Small intestine (tissue), 7 donors: ENCODE measurements at regions not wholly inside any gene's neighbourhood (a gene's known extent, or its start where the extent isn't known, plus 50 kb on each side); places are given as distances from the start of the nearest gene placed in this dataset.

ENCODE experiments used
- DNase-seq, 2 donors: peaks; one replicate each; pipeline versions ENCODE4 v3.0.0 to v3.0.0-alpha.2; 2013
- FAIRE-seq: peaks from 2 replicates; lab custom pipeline; 2012; peaks lifted over from hg19 to GRCh38; lab: Jason Lieb, UNC
- H3K27ac ChIP-seq, 3 donors: one replicate each; pipeline ENCODE4 v1.5.1; 2013; ENCODE audit warnings: low read length in 2 of 3, mild to moderate bottlenecking in 2 of 3, control low read depth in 1 of 3, inconsistent platforms in 1 of 3, low read depth in 1 of 3, moderate library complexity in 1 of 3
- H3K27me3 ChIP-seq, 3 donors: one replicate each; pipeline ENCODE4 v1.6.1; 2013; ENCODE audit warnings: low read length in 3 of 3, inconsistent platforms in 1 of 3; ENCODE audit not compliant: control insufficient read depth in 3 of 3, insufficient read depth in 3 of 3
- H3K36me3 ChIP-seq, 3 donors: one replicate each; pipeline ENCODE4 v1.6.1; 2013; ENCODE audit warnings: low read length in 3 of 3, inconsistent platforms in 1 of 3, low read depth in 1 of 3, mild to moderate bottlenecking in 1 of 3, moderate library complexity in 1 of 3; ENCODE audit not compliant: control insufficient read depth in 3 of 3, insufficient read depth in 2 of 3
- H3K4me1 ChIP-seq, 3 donors: one replicate each; pipeline ENCODE4 v1.6.1; 2013; ENCODE audit warnings: low read length in 2 of 3, inconsistent platforms in 1 of 3, low read depth in 1 of 3, mild to moderate bottlenecking in 1 of 3, moderate library complexity in 1 of 3; ENCODE audit not compliant: control insufficient read depth in 3 of 3, insufficient read depth in 2 of 3
- H3K4me3 ChIP-seq, 3 donors: one replicate each; pipeline ENCODE4 v1.5.1; 2013; ENCODE audit warnings: low read length in 3 of 3, control low read depth in 1 of 3, inconsistent platforms in 1 of 3, low read depth in 1 of 3, mild to moderate bottlenecking in 1 of 3, moderate library complexity in 1 of 3
- H3K9me3 ChIP-seq, 2 donors: one replicate each; pipeline ENCODE4 v1.6.1; 2013; ENCODE audit warnings: low read depth in 1 of 2, low read length in 1 of 2; ENCODE audit not compliant: control insufficient read depth in 2 of 2, insufficient read depth in 1 of 2
- WGBS, 3 donors: extraction: QIAGEN DNeasy Blood & Tissue Kit; methylation state at CpG; one replicate each; pipeline ENCODE4 v1.1.7; 2013; 5-methylcytosine and 5-hydroxymethylcytosine counted together
- donor health status: healthy with polysubstance abuse.
- donor health status: control.
- donor health status: control.
- donor health status: Bipolar disorder and iron deficiency.
- donor health status: healthy.

DNA sequence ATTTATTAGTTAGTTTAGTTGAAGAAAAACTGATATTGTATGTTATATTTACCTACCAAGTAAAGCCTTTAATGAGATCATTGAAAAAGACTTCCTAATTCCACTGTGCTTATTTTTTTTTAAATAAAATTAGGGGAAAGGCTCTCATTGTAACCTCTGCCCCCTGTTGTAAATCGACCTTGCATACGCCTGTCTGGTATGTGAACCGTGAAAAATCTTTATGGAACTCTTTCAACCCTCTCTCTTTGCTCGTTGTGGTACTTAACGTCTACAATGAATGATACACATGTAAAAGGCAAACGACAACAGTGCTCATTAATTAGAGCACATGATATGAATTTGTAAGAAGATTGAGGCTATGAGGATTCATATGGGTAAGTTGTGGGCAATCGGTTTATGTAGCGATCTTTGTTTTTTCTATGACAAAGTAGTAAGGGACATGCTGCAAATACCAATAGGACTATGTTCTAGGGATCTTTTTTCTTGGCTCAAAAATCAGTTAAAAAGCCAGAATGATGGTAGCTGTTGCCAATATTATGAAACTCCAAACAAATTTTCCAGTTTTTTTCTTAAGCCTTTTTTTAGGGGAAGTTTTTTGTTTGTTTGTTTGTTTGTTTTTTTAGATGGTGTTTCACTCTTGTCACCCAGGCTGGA lies 119.0 kb upstream of the MCHR2 start:
- FAIRE-seq (no peak), DNase-seq (peak in 1 of 2 donors; percentile 5)
- Histone ChIP-seq H3K36me3 (no peaks in the 10 kb centered on the region), H3K9me3 (no peaks in the 10 kb centered on the region), H3K27me3 (no peaks in the 10 kb centered on the region), H3K4me1 (no peaks in the 10 kb centered on the region), H3K4me3 (no peak overlapping the region), H3K27ac (no peak overlapping the region)
- WGBS, 3 donors, result 31 to 53% (median 45%) methylated on average over 8 of the region's 8 CpGs

DNA sequence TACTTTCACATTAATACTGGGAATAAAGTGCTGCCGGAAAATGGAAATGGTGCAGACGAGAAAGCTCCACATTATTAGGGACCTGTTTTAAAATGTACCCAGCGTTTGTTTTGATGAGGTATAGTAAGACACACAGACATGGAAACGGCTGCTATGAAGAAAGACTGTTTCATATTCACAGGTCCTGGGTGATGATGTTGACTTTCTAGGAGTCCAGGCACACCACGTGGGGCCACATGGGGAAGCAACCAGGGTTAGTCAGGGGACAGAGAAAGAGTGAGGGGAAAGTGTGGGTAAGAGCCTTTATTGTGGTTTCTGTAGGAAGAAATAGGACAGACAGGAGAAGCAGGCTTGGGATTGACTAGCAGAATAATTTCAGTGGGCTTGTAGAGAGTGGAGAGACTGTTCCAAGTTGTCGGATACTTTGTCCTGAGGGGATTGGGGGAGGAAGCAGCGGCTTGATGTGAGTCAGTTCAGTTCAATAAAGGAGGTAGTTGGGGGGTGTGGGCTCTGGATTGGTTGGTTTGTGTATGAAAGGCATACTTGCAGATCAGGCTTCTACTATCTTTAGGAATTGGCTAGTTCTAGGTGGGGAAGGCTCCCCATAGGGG lies 112.0 kb upstream of the MCHR2 start:
- FAIRE-seq (no peak), DNase-seq (no peak)
- H3K27me3 ChIP-seq, result peaks cover 0 to 3% (median 2%) of the 10 kb centered on the region in 3 donors
- H3K9me3 ChIP-seq, result no peaks in the 10 kb centered on the region
- H3K4me3 ChIP-seq, result no peak overlapping the region
- H3K36me3 ChIP-seq, result no peaks in the 10 kb centered on the region
- no peaks in the 10 kb centered on the region for H3K4me1 ChIP-seq
- WGBS, 3 donors, result 59 to 61% (median 60%) methylated on average over 7 of the region's 7 CpGs
- no peak overlapping the region for H3K27ac ChIP-seq

DNA sequence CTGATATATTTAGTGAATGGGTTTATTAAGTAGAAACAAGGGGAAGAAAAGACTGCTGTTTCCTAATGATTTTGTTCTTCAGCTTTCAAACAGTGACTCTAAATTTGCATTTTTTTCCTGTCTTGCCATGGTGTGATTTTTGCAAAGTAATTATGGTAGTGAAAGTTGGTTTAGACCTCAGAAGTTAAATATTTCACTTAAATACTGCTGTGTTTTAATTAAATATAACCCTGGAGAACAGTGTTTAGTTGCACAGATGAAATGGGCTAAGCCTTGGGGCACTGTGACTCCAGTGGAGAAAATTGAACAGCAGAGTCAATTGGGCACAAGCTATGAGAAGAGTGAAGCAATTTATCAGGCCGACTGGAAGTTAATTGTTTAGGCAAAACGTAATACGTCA lies 111.1 kb upstream of the MCHR2 start:
- Histone ChIP-seq H3K9me3 (no peaks in the 10 kb centered on the region), H3K27me3 (peaks cover 0 to 3% (median 2%) of the 10 kb centered on the region in 3 donors), H3K4me3 (no peak overlapping the region), H3K36me3 (no peaks in the 10 kb centered on the region), H3K4me1 (no peaks in the 10 kb centered on the region), H3K27ac (no peak overlapping the region)
- no peak for DNase-seq
- no peak for FAIRE-seq
- WGBS, 3 donors, result 40 to 59% (median 51%) methylated on average over 3 of the region's 3 CpGs

DNA sequence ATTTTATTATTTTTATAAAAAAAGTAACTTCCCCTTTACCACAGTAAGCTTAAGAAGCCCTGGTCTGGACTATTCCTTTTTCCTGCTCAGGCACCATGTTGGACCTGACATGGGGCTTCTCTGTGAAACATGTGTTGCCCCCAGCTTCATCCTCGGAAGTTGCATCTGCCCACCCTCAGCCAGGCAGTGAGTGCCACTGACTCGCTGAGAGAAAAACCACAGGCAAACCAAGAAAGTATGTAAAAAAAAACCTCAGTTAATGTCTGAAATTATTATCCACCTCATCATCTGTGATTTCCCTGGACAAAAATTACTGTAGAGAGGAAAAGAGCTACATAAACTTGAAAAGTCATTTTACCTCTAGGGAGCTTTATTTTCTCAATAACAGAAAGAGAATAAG lies 109.9 kb upstream of the MCHR2 start:
- WGBS, 3 donors, result 80% methylated on average over 2 of the region's 2 CpGs
- Histone ChIP-seq H3K4me3 (no peak overlapping the region), H3K27me3 (peaks cover 0 to 3% (median 2%) of the 10 kb centered on the region in 3 donors), H3K9me3 (no peaks in the 10 kb centered on the region), H3K36me3 (no peaks in the 10 kb centered on the region), H3K27ac (no peak overlapping the region), H3K4me1 (no peaks in the 10 kb centered on the region)
- DNase-seq (no peak), FAIRE-seq (no peak)

DNA sequence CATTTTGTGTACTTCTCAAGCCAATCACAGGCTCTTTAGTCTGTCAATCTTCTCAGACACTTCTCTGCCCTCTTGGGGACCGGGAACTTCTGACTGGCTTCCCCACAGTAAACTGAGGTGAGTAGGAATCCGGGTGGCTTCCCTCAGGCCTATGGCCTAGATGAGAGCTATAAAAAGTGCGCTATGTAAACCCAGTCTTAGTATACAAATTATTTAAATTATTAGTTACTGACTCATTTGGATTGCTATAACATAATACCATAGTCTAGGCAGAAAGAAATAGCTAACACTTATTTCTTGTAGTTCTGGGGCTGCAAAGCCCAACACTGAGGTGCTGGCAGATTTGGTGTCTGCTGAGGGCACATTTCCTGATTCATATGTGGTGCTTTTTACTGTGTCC lies 109.2 kb upstream of the MCHR2 start:
- H3K27ac ChIP-seq, result no peak overlapping the region
- WGBS, 3 donors, result 74 to 87% (median 85%) methylated on average over 3 of the region's 3 CpGs
- FAIRE-seq, result no peak
- no peak for DNase-seq
- H3K9me3 ChIP-seq, result no peaks in the 10 kb centered on the region
- H3K27me3 ChIP-seq, result peaks cover 0 to 3% (median 2%) of the 10 kb centered on the region in 3 donors
- no peak overlapping the region for H3K4me3 ChIP-seq
- no peaks in the 10 kb centered on the region for H3K36me3 ChIP-seq
- no peaks in the 10 kb centered on the region for H3K4me1 ChIP-seq

DNA sequence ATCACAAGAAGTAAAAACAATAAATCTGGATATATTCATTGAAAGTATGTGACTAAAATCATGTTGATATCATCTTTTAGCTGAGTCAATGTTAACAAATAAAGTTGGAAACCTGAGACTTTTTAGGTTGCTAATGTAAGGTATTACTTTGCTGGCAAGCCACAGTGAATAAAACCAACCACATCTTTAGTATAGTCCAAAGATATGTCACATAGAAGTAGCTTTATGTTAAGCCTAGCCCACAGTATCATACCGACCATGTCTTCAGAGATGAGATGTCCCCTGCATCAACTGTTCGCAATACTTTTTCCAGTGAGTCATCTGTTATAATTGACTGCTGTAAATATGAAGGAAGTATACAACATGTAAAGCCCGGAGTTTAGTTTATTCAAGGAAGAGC lies 107.6 kb upstream of the MCHR2 start:
- H3K27ac ChIP-seq, result no peak overlapping the region
- WGBS, 3 donors, result 56 to 75% (median 60%) methylated on average over 3 of the region's 3 CpGs
- no peaks in the 10 kb centered on the region for H3K9me3 ChIP-seq
- H3K36me3 ChIP-seq, result no peaks in the 10 kb centered on the region
- H3K27me3 ChIP-seq, result peaks cover 0 to 6% (median 2%) of the 10 kb centered on the region in 3 donors
- FAIRE-seq (no peak), DNase-seq (no peak)
- no peaks in the 10 kb centered on the region for H3K4me1 ChIP-seq
- H3K4me3 ChIP-seq, result no peak overlapping the region

DNA sequence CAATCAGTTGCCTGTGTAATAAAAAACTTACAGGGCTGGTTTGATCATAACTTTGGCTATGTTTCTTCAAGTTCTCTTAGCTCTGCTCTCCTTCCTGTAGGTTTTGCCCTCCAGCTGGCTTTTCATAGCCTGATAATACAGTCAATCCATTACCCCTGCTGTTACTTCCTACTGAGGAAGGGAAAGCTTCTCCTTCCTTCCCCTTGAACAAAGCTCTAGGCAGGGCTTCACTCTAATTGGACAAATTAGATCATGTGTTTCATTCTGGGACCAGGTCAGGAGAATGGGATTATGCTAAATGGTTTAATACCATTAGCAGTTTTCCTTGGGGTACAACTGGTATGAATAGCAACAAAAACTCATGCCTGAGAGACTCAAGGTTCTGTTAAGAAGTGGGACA lies 106.8 kb upstream of the MCHR2 start:
- no peak for DNase-seq
- Histone ChIP-seq H3K36me3 (no peaks in the 10 kb centered on the region), H3K4me3 (no peak overlapping the region), H3K27me3 (peaks cover 0 to 3% (median 2%) of the 10 kb centered on the region in 3 donors), H3K27ac (no peak overlapping the region), H3K9me3 (no peaks in the 10 kb centered on the region), H3K4me1 (no peaks in the 10 kb centered on the region)
- FAIRE-seq, result no peak

DNA sequence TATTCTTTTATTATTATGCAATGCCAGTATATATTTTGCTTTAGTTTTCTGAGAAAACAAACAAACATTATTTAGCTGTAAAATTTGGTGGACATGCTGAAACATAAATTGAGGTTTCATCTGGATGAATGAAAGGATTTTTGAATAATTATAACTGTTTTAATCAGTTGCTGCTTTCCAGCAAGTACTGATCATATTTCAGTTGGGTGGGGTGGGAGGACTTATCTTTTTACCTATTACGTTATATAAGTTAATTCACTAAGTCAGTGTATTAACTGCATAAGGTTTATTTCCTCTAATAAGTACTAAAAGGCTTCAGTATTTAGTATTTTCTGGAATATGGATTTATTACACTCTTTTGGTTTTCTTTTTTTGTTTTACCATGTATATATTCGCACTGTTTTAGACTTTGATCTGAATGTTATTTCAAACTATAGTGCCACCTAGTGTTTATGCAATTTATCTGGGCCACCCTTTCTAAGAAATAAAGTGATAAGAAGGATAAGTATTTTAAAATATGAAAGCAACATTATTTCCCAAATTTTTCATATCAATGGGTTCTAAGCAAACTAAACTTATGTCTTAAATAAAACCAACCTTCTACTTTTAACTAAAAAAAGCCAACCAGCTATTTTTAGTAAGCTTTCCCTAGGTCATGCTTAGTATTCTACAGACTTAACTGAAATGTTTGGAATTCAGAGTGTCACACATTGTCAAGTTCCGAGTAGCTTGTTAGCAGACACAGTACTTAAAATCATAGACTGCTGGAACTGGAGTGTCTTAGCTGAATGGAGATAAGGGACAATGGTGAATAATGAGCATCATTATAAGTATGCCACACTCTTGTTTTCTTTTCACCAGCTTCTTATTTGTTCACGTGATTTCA lies 105.4 kb upstream of the MCHR2 start:
- no peak overlapping the region for H3K27ac ChIP-seq

More for the DNA sequence above, 105.4 kb upstream of the MCHR2 start:
- Histone ChIP-seq H3K36me3 (no peaks in the 10 kb centered on the region), H3K9me3 (no peaks in the 10 kb centered on the region), H3K4me3 (no peak overlapping the region), H3K27me3 (peaks cover 0 to 3% (median 2%) of the 10 kb centered on the region in 3 donors), H3K4me1 (no peaks in the 10 kb centered on the region)
- peak; percentile 14 to 20 for DNase-seq
- WGBS, 3 donors, result 22 to 44% (median 26%) methylated on average over 4 of the region's 4 CpGs
- FAIRE-seq, result peak; percentile 95
